A673 (cell line): ENCODE measurements at regions not wholly inside any gene's neighbourhood (a gene's known extent, or its start where the extent isn't known, plus 50 kb on each side); places are given as distances from the start of the nearest gene placed in this dataset.

Experiments used
- BruUV-seq: library from RNA; stranded (reverse); fragments of 400-500 nt; replicated peaks from 2 replicates; lab custom pipeline; 2021; lab: Mats Ljungman, UMichigan
- CTCF ChIA-PET: fragments of 300-600 bp; sonication (Branson Sonifier 250); formaldehyde crosslinking; loops from one replicate; lab custom pipeline; 2022; ENCODE audit warnings: antibody characterized with exemption; lab: Charles Lee
- POLR2A ChIA-PET: fragments of 300-600 bp; sonication (Branson Sonifier 250); formaldehyde crosslinking; loops from one replicate; lab custom pipeline; 2022; ENCODE audit warnings: antibody characterized with exemption; ENCODE audit not compliant: low non-redundant PET; lab: Charles Lee
- DNase-seq: peaks from one replicate; pipeline ENCODE4 v3.0.0-alpha.2; 2015; ENCODE audit warnings: low spot score
- H3K27ac ChIP-seq: fragments of 200-600 bp; sonication (generic); 2 replicates; pipeline ENCODE4 v1.5.1; 2016; ENCODE audit warnings: mixed run types, low read depth, mild to moderate bottlenecking, mixed read lengths, antibody characterized with exemption, low read length; ENCODE audit not compliant: poor library complexity, severe bottlenecking
- H3K27me3 ChIP-seq: fragments of 200-600 bp; sonication (generic); replicated peaks from 2 replicates; pipeline ENCODE4 v1.6.1; 2017; ENCODE audit warnings: mixed run types, low read depth, mild to moderate bottlenecking, mixed read lengths, antibody characterized with exemption, low read length; ENCODE audit not compliant: insufficient read depth, poor library complexity
- H3K36me3 ChIP-seq: fragments of 200-600 bp; sonication (generic); 2 replicates; pipeline ENCODE4 v1.6.1; 2016; ENCODE audit warnings: mixed run types, mild to moderate bottlenecking, mixed read lengths, antibody characterized with exemption, low read length; ENCODE audit not compliant: insufficient read depth, poor library complexity, severe bottlenecking
- H3K4me1 ChIP-seq: fragments of 200-600 bp; sonication (generic); 2 replicates; pipeline ENCODE4 v1.6.1; 2017; ENCODE audit warnings: mixed run types, mild to moderate bottlenecking, mixed read lengths, antibody characterized with exemption, low read length; ENCODE audit not compliant: insufficient read depth, poor library complexity, severe bottlenecking
- H3K4me3 ChIP-seq: fragments of 200-600 bp; sonication (generic); 2 replicates; pipeline ENCODE4 v1.5.1; 2016; ENCODE audit warnings: low read depth, mixed run types, mild to moderate bottlenecking, mixed read lengths, low read length; ENCODE audit not compliant: poor library complexity, severe bottlenecking
- H3K9me3 ChIP-seq: fragments of 200-600 bp; sonication (generic); 2 replicates; pipeline ENCODE4 v1.6.1; 2016; ENCODE audit warnings: mixed run types, low read depth, mild to moderate bottlenecking, mixed read lengths, antibody characterized with exemption, low read length; ENCODE audit not compliant: poor library complexity, severe bottlenecking
- CTCF ChIP-seq: fragments of 300-800, 200-600 bp; sonication (generic); conservative IDR thresholded peaks from 2 replicates; pipeline ENCODE4 v1.5.1; 2017; ENCODE audit warnings: low read depth, mild to moderate bottlenecking, antibody characterized with exemption, low read length, moderate library complexity, mixed read lengths
- EZH2 ChIP-seq: fragments of 200-600 bp; sonication (generic); IDR thresholded peaks from 2 replicates; pipeline ENCODE4 v1.6.1; 2017; ENCODE audit warnings: borderline replicate concordance, low read depth, mild to moderate bottlenecking, mixed read lengths, antibody characterized with exemption, low read length; ENCODE audit not compliant: poor library complexity, severe bottlenecking
- intact Hi-C: fragments of 100-400 bp; cut with micrococcal nuclease; formaldehyde crosslinking; loops from one replicate; pipeline ENCODE4 v1.10.0; 2022; ENCODE audit not compliant: unreplicated experiment

- Histone ChIP-seq H3K4me1 (no peaks in the 10 kb centered on the region), H3K27ac (no peak overlapping the region), H3K36me3 (no peaks in the 10 kb centered on the region), H3K4me3 (no peak overlapping the region), H3K9me3 (peaks cover 14% of the 10 kb centered on the region), H3K27me3 (no peaks in the 10 kb centered on the region)
- no peak for DNase-seq
- TF ChIP-seq EZH2 (no peak), CTCF (no peak)
- ChIA-PET POLR2A (no interaction called here), CTCF (no interaction called here)
- no TSS peak for BruUV-seq
- intact Hi-C loops: no loop called here
These were observed 355.0 kb downstream of the EDEM1 start for GRCh38 chr3:5542472-5542871.

- H3K9me3 ChIP-seq: peaks cover 14% of the 10 kb centered on the region
- DNase-seq: no peak
- H3K27me3 ChIP-seq: no peaks in the 10 kb centered on the region
- no peak for TF ChIP-seq EZH2
- no peak for TF ChIP-seq CTCF
- no peak overlapping the region for H3K4me3 ChIP-seq
- no TSS peak for BruUV-seq
- H3K4me1 ChIP-seq: no peaks in the 10 kb centered on the region
- H3K36me3 ChIP-seq: no peaks in the 10 kb centered on the region
- no peak overlapping the region for H3K27ac ChIP-seq
- intact Hi-C loops: no loop called here
- CTCF ChIA-PET: no interaction called here
- POLR2A ChIA-PET: no interaction called here
These were observed 355.5 kb downstream of the EDEM1 start for GRCh38 chr3:5543047-5543446.

GRCh38 chr3:5545719-5546118, 358.2 kb downstream of the EDEM1 start:
- no peak overlapping the region for H3K4me3 ChIP-seq
- intact Hi-C loops: no loop called here
- TF ChIP-seq CTCF (no peak), EZH2 (no peak)
- POLR2A ChIA-PET: no interaction called here
- no peak overlapping the region for H3K27ac ChIP-seq
- no peak for DNase-seq
- CTCF ChIA-PET: no interaction called here
- no peaks in the 10 kb centered on the region for H3K36me3 ChIP-seq
- H3K9me3 ChIP-seq: peaks cover 12% of the 10 kb centered on the region
- BruUV-seq: no TSS peak
- no peaks in the 10 kb centered on the region for H3K27me3 ChIP-seq
- no peaks in the 10 kb centered on the region for H3K4me1 ChIP-seq
